T-helper 17 cell (primary cell): ENCODE measurements at regions not wholly inside any gene's neighbourhood (a gene's known extent, or its start where the extent isn't known, plus 50 kb on each side); places are given as distances from the start of the nearest gene placed in this dataset.
"Not testable (repeated sequence)": the region's sequence is repeated elsewhere in the genome, so short reads cannot be mapped to it uniquely, and the experiment has no call there.

Experiments used
- ATAC-seq: fragments of 150-1000 bp; cut with Tn5 transposase; 2 replicates; pipeline ENCODE4 v1.10.0; 2021; ENCODE audit warnings: mild to moderate bottlenecking, moderate library complexity
- DNase-seq, 3 donors: peaks; one replicate each; pipeline versions ENCODE4 v3.0.0 to v3.0.0-alpha.2; 2020 to 2021
- H3K9me3 ChIP-seq: one replicate; pipeline ENCODE4 v1.7.0; 2013; ENCODE audit warnings: low read length, mild to moderate bottlenecking; ENCODE audit not compliant: control insufficient read depth, poor library complexity, severe bottlenecking
- H3K27ac Mint-ChIP-seq: one replicate; pipeline ENCODE4 v1.8.0; 2022; ENCODE audit warnings: mild to moderate bottlenecking, moderate library complexity, mixed read lengths
- H3K27me3 Mint-ChIP-seq: one replicate; pipeline ENCODE4 v1.8.0; 2022; ENCODE audit warnings: mixed read lengths
- H3K36me3 Mint-ChIP-seq: one replicate; pipeline ENCODE4 v1.8.0; 2022; ENCODE audit warnings: low read depth, mixed read lengths
- H3K4me1 Mint-ChIP-seq: one replicate; pipeline ENCODE4 v1.8.0; 2022; ENCODE audit warnings: mild to moderate bottlenecking, mixed read lengths
- H3K4me3 Mint-ChIP-seq: one replicate; pipeline ENCODE4 v1.8.0; 2022; ENCODE audit warnings: mild to moderate bottlenecking, moderate library complexity, mixed read lengths

DNA sequence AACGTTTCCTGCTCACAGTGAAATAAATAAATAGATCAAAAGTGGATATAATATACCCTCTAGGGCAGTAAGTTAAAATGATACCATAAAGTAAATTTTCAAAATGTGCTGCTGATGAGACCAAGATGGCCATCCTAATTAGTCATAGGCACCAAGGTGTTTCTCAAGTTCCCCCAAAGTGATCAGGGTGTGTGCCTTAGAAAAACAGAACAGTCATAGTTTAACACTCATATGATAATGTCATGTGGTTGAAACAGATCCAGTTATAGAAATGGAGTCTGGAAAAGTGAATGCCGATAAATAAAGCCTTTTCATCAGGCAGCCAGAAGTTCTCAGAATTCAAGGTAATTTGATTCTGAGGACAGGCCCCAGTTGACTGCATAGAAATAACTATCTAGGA is 161.5 kb upstream of the CDKN2B start:
- H3K4me3 Mint-ChIP-seq: no peak overlapping the region
- peaks cover 6% of the 10 kb centered on the region for H3K27me3 Mint-ChIP-seq
- no peak overlapping the region for H3K27ac Mint-ChIP-seq
- H3K36me3 Mint-ChIP-seq: peaks cover 2% of the 10 kb centered on the region
- no peak for ATAC-seq
- H3K4me1 Mint-ChIP-seq: peaks cover 6% of the 10 kb centered on the region
- DNase-seq: no peak
- no peaks in the 10 kb centered on the region for H3K9me3 ChIP-seq

DNA sequence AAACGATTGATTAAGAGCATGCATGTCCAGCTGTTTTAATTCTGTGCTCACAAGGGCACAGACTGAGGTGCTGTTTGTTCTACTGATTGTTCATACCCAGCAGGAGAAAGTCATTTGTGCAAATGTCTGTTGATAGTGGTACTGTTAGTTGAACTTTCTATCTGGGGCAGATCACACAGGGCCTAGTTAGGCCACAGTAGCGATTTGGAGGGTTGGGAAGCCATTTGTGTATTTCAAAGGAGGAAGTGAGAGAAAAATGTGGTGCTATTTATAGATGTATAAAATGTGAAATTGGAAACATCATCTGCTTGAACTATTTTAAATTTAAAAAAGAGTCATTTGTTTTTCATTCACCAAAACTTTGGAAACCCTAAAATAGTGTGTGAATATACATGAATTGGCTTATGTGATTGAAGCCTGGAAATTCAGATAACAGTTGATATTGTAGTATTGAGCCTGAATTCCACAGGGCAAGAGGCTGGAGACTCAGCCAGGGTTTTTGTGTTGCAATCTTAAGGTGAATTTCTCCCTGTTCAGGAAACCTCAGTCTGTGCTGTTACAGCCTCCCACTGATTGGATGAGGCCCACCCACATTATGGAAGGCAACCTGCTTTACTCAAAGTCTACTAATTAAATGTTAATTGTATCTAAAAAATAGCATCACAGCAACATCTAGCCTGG is 162.0 kb upstream of the CDKN2B start:
- H3K36me3 Mint-ChIP-seq: peaks cover 2% of the 10 kb centered on the region
- ATAC-seq: no peak
- no peak for DNase-seq
- H3K27me3 Mint-ChIP-seq: peaks cover under 1% of the 10 kb centered on the region
- no peak overlapping the region for H3K27ac Mint-ChIP-seq
- peaks cover 4% of the 10 kb centered on the region for H3K4me1 Mint-ChIP-seq
- H3K4me3 Mint-ChIP-seq: no peak overlapping the region
- H3K9me3 ChIP-seq: no peaks in the 10 kb centered on the region

DNA sequence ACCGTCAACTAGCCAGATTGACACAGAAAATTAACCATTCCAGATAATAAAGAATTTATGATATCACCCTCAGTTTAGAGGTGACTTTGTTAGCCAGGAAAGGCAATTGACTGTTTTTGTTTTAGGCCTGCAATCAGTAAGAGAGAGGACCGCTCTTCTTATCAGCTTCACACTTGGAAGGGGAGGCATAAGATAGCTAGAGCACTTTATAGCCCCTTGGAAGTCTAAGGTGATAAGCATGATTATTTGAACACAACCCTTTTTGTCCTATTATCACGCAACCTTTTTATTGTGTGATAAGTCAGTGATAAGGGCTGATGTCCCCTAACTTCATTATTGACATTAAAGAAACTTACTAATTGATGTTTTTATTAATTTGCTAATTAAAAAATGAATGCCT is 162.6 kb upstream of the CDKN2B start:
- Mint-ChIP-seq H3K27ac (no peak overlapping the region), H3K36me3 (peaks cover 2% of the 10 kb centered on the region), H3K4me1 (peaks cover 8% of the 10 kb centered on the region), H3K27me3 (no peaks in the 10 kb centered on the region), H3K4me3 (no peak overlapping the region)
- no peaks in the 10 kb centered on the region for H3K9me3 ChIP-seq
- no peak for ATAC-seq
- DNase-seq: no peak

- H3K36me3 Mint-ChIP-seq: peaks cover 6% of the 10 kb centered on the region
- no peak overlapping the region for H3K4me3 Mint-ChIP-seq
- peaks cover 8% of the 10 kb centered on the region for H3K4me1 Mint-ChIP-seq
- H3K27ac Mint-ChIP-seq: no peak overlapping the region
- no peaks in the 10 kb centered on the region for H3K9me3 ChIP-seq
- ATAC-seq (no peak), DNase-seq (no peak)
- no peaks in the 10 kb centered on the region for H3K27me3 Mint-ChIP-seq
These were observed 164.8 kb upstream of the CDKN2B start for GRCh38 chr9:22173908-22174307.

DNA sequence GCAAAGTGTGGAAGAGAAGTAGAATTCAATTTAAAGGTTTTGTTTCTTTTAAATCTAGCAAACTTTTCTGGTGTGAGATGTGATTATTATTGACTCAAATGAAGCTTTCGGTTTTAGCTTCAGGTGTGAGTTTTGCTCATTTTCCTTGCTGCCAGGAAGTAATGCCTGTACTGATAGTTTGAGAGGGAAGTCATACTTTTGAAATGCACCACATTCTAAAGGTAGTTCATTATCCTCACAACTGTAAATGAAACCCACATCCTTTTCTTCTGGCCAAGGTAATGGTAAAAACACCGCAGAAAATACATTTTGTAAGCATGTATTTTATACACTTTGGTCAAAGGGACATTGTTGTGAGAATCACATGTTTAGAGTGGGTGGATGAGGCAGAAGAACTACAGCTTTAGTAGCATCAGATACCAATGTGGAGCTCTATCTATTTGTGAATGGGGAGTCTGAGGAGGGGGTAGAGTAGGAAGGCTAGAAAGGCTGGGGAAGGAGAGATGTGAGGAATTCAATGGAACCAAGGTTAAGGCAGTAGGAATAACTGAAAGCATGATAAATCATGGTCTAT is 167.0 kb upstream of the CDKN2B start:
- DNase-seq (no peak), ATAC-seq (no peak)
- H3K36me3 Mint-ChIP-seq: peaks cover 6% of the 10 kb centered on the region
- H3K4me1 Mint-ChIP-seq: peaks cover 7% of the 10 kb centered on the region
- H3K9me3 ChIP-seq: no peaks in the 10 kb centered on the region
- peak overlapping the region; percentile 6 for H3K4me3 Mint-ChIP-seq
- H3K27me3 Mint-ChIP-seq: no peaks in the 10 kb centered on the region
- peak overlapping the region; percentile 5 for H3K27ac Mint-ChIP-seq

DNA sequence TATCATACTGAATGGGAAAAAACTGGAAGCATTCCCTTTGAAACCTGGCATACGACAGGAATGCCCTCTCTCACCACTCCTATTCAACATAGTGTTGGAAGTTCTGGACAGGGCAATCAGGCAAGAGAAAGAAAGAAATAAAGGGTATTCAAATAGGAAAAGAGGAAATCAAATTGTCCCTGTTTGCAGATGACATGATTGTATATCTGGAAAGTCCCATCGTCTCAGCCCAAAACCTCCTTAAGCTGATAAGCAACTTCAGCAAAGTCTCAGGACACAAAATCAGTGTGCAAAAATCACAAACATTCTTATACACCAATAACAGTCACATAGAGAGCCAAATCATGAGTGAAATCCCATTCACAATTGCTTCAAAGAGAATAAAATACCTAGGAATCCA is 171.9 kb upstream of the CDKN2B start:
- H3K27ac Mint-ChIP-seq, H3K27me3 Mint-ChIP-seq, H3K4me3 Mint-ChIP-seq, H3K4me1 Mint-ChIP-seq, ATAC-seq, H3K36me3 Mint-ChIP-seq, DNase-seq, H3K9me3 ChIP-seq: not testable (repeated sequence)

GRCh38 chr9:22189471-22189870 is 180.4 kb upstream of the CDKN2B start:
- no peaks in the 10 kb centered on the region for H3K9me3 ChIP-seq
- Mint-ChIP-seq H3K27ac (no peak overlapping the region), H3K27me3 (no peaks in the 10 kb centered on the region), H3K4me1 (peaks cover 3% of the 10 kb centered on the region), H3K4me3 (no peak overlapping the region), H3K36me3 (no peaks in the 10 kb centered on the region)
- ATAC-seq (no peak), DNase-seq (no peak)

- ATAC-seq: peak; percentile 61
- DNase-seq: not testable (repeated sequence)
These were observed 187.9 kb upstream of the CDKN2B start for GRCh38 chr9:22197000-22197399.

GRCh38 chr9:22198681-22199080 is 189.6 kb upstream of the CDKN2B start:
- no peak overlapping the region for H3K27ac Mint-ChIP-seq
- H3K9me3 ChIP-seq: no peaks in the 10 kb centered on the region
- peaks cover 16% of the 10 kb centered on the region for H3K27me3 Mint-ChIP-seq
- H3K4me3 Mint-ChIP-seq: no peak overlapping the region
- DNase-seq (no peak), ATAC-seq (no peak)
- H3K4me1 Mint-ChIP-seq: peaks cover 7% of the 10 kb centered on the region
- no peaks in the 10 kb centered on the region for H3K36me3 Mint-ChIP-seq

More at GRCh38 chr9:22197000-22197399, 187.9 kb upstream of the CDKN2B start:
- not testable (repeated sequence) for H3K36me3 Mint-ChIP-seq, H3K27me3 Mint-ChIP-seq, H3K9me3 ChIP-seq, H3K4me3 Mint-ChIP-seq, H3K27ac Mint-ChIP-seq, H3K4me1 Mint-ChIP-seq

DNA sequence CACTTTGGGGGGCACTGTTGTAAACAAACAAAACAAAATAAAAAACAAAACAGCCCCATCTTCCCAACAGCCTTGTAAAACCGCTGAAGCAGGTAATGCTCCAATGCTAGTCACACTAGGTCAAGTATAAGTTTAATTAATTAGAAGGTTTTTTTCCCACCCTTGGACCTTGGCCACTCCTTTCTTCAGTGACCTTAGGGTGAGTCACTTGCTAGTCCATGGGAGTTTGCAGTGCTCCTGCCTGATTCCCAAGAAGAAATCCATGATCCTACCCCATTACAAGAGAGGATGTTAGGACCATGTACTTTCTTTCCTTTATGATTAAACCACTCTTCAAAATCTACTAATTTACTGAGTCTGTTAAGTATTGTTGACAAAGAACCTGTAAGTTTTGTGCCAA is 192.2 kb upstream of the CDKN2B start:
- peaks cover 10% of the 10 kb centered on the region for H3K4me1 Mint-ChIP-seq
- DNase-seq: no peak
- no peaks in the 10 kb centered on the region for H3K9me3 ChIP-seq
- H3K4me3 Mint-ChIP-seq: no peak overlapping the region
- no peak overlapping the region for H3K27ac Mint-ChIP-seq
- no peaks in the 10 kb centered on the region for H3K36me3 Mint-ChIP-seq
- ATAC-seq: no peak
- peaks cover 19% of the 10 kb centered on the region for H3K27me3 Mint-ChIP-seq

DNA sequence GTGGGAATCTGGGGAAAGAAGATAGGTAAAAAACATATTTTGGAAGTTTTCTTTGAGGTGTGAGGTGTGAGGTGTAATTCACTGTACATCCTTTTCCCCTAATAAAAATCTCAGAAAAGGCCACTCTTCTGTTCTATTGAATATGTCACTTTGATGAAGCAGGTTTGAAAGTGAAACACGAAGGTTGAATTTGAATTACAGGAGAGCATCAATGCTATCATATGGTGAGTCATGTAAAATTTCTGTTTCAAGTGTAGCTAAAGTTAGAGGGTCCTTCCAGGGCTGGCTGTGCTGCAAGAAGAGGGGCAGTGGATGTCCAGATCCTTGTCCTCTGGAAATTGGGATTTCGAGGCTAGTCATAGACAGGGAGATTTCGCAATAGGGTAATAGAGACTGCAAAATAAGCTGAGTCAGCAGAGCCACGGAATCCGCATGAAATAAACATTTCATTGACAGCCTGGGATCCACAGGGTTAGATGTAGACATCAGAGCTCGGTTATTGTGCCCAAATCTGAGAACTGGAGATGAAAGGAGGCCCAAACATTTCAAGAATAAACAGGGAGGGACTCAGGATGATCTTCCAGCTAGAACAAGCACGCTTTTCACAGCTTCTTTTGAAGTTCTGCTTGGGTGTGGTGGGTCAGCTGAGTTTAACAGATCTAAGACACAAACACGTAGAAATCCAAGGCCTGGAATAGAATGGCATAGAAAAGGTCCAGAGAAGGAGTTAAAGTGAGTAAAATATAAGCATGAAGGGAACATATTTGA is 194.4 kb upstream of the CDKN2B start:
- Mint-ChIP-seq H3K27ac (peak overlapping the region; percentile 75), H3K4me3 (peak overlapping the region; percentile 52), H3K36me3 (peaks cover 2% of the 10 kb centered on the region), H3K4me1 (peaks cover 12% of the 10 kb centered on the region), H3K27me3 (peaks cover 19% of the 10 kb centered on the region)
- no peaks in the 10 kb centered on the region for H3K9me3 ChIP-seq
- DNase-seq (no peak), ATAC-seq (no peak)

GRCh38 chr9:22204240-22204639 is 195.1 kb upstream of the CDKN2B start:
- DNase-seq (no peak), ATAC-seq (no peak)
- H3K36me3 Mint-ChIP-seq: peaks cover 2% of the 10 kb centered on the region
- H3K27me3 Mint-ChIP-seq: peaks cover 14% of the 10 kb centered on the region
- no peak overlapping the region for H3K4me3 Mint-ChIP-seq
- peak overlapping the region; percentile 75 for H3K27ac Mint-ChIP-seq
- peaks cover 19% of the 10 kb centered on the region for H3K4me1 Mint-ChIP-seq
- H3K9me3 ChIP-seq: no peaks in the 10 kb centered on the region

GRCh38 chr9:22206833-22207232 is 197.7 kb upstream of the CDKN2B start:
- H3K27ac Mint-ChIP-seq: no peak overlapping the region
- ATAC-seq (no peak), DNase-seq (no peak)
- H3K4me1 Mint-ChIP-seq: peaks cover 27% of the 10 kb centered on the region
- H3K9me3 ChIP-seq: no peaks in the 10 kb centered on the region
- peaks cover 2% of the 10 kb centered on the region for H3K36me3 Mint-ChIP-seq
- H3K4me3 Mint-ChIP-seq: no peak overlapping the region
- H3K27me3 Mint-ChIP-seq: peaks cover 12% of the 10 kb centered on the region
